ENCODE measurements at regions not wholly inside any gene's neighbourhood (a gene's known extent, or its start where the extent isn't known, plus 50 kb on each side); places are given as distances from the start of the nearest gene placed in this dataset.

DNA sequence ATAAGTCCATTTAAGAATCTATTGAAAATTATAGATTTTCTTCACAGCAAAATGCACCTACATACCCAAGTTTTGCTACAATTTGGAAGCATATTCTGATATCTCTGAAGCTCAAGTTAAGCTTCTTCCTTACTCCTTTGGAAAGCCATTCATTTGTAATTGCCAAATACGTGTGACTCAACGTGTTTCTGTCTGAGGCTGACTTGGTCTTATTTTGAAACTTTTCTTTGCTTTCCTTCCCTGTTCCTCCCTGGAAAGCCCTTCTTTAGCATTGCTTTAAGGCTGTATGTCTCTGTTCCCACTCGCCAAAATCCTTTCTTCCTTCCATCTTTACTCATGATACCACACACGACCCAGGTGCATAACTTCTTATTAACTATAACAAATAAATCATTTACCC, 232.0 kb downstream of the ZBBX start:
- H3K27ac ChIP-seq (ENCODE audit: low read length) = no peak overlapping the region
- H3K36me3 ChIP-seq (ENCODE audit: control insufficient read depth, insufficient read depth, low read length) = no peaks in the 10 kb centered on the region
- no peaks in the 10 kb centered on the region for H3K27me3 ChIP-seq (ENCODE audit: control insufficient read depth, insufficient read depth, low read length)
- H3K9me3 ChIP-seq (ENCODE audit: control insufficient read depth, insufficient read depth, low read length) = no peaks in the 10 kb centered on the region
- no peaks in the 10 kb centered on the region for H3K4me1 ChIP-seq (ENCODE audit: control insufficient read depth, insufficient read depth, low read length)
- DNase-seq (ENCODE audit: low read depth, low spot score) = no peak
- no peak overlapping the region for H3K4me3 ChIP-seq (ENCODE audit: low read length)
- WGBS (ENCODE audit: insufficient coverage, insufficient read length) = 100% methylated on average over 1 of the region's 4 CpGs

DNA sequence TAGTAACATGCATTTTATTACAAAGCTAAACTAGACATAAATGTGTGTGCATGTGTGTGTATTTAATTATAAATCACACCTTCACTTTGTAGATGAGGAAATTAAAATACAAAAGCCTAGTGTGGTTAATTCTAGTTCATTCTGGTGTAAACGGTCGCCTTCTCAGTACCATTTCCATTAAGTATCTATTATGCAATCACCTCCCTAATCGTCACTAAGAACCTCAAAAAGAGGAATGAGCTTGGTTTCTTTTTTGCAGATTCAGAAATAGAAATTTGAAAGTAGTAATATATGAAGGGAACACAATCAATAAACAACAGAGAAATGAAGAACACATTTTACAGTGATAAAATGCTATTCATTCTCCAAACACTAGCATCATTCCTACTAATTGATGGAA, 233.2 kb downstream of the ZBBX start:
- WGBS (ENCODE audit: insufficient coverage, insufficient read length) = no CpG with 5 or more reads among the region's 3 CpGs
- Histone ChIP-seq H3K9me3 (ENCODE audit: control insufficient read depth, insufficient read depth, low read length) (no peaks in the 10 kb centered on the region), H3K36me3 (ENCODE audit: control insufficient read depth, insufficient read depth, low read length) (no peaks in the 10 kb centered on the region), H3K27me3 (ENCODE audit: control insufficient read depth, insufficient read depth, low read length) (no peaks in the 10 kb centered on the region), H3K4me3 (ENCODE audit: low read length) (no peak overlapping the region), H3K4me1 (ENCODE audit: control insufficient read depth, insufficient read depth, low read length) (no peaks in the 10 kb centered on the region), H3K27ac (ENCODE audit: low read length) (no peak overlapping the region)
- DNase-seq (ENCODE audit: low read depth, low spot score) = no peak

DNA sequence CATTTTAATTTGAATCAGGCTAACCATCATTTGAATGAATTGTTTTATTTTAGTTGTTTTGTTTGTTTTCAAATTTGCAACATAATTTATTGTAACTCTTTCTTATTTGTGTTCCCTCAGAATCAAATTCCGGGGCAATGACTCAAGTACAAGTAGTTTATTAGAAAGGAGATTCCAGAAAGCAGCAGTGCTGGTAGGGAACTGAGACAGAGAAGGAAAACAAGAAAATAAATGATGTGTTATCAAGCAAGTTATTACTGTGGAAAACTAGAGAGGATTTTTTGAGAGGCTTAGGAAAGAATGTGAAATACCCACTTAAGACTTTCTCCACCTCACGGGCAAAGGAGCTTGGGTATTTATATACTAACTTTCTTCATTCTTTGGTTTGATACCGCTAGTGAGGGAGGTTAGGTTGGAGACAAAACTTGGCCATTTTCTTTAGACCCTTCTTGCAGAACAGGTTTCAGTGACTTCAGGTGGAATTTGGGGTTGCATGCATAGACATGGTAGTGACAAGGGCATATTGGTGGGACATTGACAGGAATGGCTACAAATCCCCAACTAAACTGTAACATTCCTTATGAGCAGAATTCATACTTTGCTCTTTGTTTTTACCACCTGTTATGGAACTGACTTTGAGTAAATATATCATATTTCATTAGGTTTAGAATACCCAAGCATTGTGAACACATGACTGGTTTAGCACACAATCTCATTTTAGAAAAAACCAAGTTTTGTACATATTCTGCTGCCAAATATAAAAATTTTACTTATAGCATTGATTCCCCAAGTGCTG, 254.3 kb downstream of the ZBBX start:
- DNase-seq (ENCODE audit: low read depth, low spot score) = no peak
- no CpG with 5 or more reads among the region's 3 CpGs for WGBS (ENCODE audit: insufficient coverage, insufficient read length)
- no peaks in the 10 kb centered on the region for H3K36me3 ChIP-seq (ENCODE audit: control insufficient read depth, insufficient read depth, low read length)
- H3K27ac ChIP-seq (ENCODE audit: low read length) = no peak overlapping the region
- H3K9me3 ChIP-seq (ENCODE audit: control insufficient read depth, insufficient read depth, low read length) = no peaks in the 10 kb centered on the region
- no peaks in the 10 kb centered on the region for H3K27me3 ChIP-seq (ENCODE audit: control insufficient read depth, insufficient read depth, low read length)
- H3K4me3 ChIP-seq (ENCODE audit: low read length) = no peak overlapping the region
- H3K4me1 ChIP-seq (ENCODE audit: control insufficient read depth, insufficient read depth, low read length) = no peaks in the 10 kb centered on the region

DNA sequence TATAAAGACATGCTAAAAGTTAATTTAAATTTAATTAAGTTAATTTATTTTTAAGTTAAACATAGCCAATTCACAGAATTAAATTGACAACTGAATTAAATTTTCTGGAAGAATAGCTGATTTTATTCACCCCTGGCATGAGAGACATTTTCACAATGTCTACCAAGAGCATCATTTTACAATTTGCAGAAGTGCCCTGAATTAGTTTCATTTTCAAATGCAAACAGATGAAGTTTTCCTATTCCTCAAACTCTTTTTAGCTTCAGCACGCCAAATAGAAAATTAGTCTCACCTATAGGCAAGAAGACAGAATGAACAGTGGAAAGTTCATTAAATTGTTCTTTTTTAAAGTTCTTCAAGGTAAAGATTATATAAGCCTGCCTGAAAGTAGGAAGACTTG, 259.3 kb downstream of the ZBBX start:
- Histone ChIP-seq H3K27me3 (ENCODE audit: control insufficient read depth, insufficient read depth, low read length) (no peaks in the 10 kb centered on the region), H3K4me3 (ENCODE audit: low read length) (no peak overlapping the region), H3K36me3 (ENCODE audit: control insufficient read depth, insufficient read depth, low read length) (no peaks in the 10 kb centered on the region), H3K4me1 (ENCODE audit: control insufficient read depth, insufficient read depth, low read length) (no peaks in the 10 kb centered on the region), H3K9me3 (ENCODE audit: control insufficient read depth, insufficient read depth, low read length) (no peaks in the 10 kb centered on the region), H3K27ac (ENCODE audit: low read length) (no peak overlapping the region)
- no CpG with 5 or more reads among the region's 1 CpG for WGBS (ENCODE audit: insufficient coverage, insufficient read length)
- DNase-seq (ENCODE audit: low read depth, low spot score) = no peak

DNA sequence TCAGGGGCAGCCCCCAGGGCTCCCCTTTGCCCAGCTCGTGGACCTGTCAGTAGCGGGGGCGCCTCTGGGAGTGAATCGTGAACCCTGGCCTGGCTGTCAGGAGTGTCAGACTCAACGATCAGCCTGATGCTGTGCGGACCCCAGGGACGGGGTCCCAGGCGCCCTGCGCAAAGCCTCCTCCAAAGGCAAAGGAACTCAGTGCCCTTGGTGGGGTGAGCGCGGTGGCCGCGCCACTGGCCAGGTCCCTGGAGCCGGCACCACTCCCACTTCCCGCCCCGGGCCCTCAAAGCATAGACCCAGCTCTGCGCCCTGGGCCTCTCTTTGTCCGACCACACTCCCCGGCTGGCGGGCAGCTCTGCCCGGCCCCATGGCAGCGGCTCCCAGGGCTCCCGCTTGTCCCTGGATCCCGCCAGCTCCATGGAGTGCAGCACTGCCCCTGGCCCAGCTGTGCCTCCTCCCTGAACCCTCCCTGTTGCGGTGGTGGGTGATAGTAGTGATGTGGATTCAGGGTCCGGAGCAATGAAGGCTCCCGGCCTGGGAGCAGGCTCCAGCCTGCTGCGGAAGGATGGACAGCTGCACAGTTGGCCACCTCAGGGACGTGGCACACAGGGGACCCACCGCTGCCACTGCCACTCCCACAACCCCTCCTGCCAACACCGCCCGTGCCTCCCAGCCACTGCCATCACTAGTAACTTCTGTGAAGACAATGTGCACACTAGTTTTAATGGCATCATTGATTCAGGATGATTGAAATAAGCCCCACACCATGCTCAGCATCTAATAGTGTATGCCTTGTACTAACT, 263.8 kb downstream of the ZBBX start:
- Histone ChIP-seq H3K36me3 (ENCODE audit: control insufficient read depth, insufficient read depth, low read length) (no peaks in the 10 kb centered on the region), H3K9me3 (ENCODE audit: control insufficient read depth, insufficient read depth, low read length) (no peaks in the 10 kb centered on the region), H3K27ac (ENCODE audit: low read length) (no peak overlapping the region), H3K4me3 (ENCODE audit: low read length) (no peak overlapping the region), H3K27me3 (ENCODE audit: control insufficient read depth, insufficient read depth, low read length) (no peaks in the 10 kb centered on the region), H3K4me1 (ENCODE audit: control insufficient read depth, insufficient read depth, low read length) (no peaks in the 10 kb centered on the region)
- WGBS (ENCODE audit: insufficient coverage, insufficient read length) = no CpG with 5 or more reads among the region's 32 CpGs
- no peak for DNase-seq (ENCODE audit: low read depth, low spot score)

DNA sequence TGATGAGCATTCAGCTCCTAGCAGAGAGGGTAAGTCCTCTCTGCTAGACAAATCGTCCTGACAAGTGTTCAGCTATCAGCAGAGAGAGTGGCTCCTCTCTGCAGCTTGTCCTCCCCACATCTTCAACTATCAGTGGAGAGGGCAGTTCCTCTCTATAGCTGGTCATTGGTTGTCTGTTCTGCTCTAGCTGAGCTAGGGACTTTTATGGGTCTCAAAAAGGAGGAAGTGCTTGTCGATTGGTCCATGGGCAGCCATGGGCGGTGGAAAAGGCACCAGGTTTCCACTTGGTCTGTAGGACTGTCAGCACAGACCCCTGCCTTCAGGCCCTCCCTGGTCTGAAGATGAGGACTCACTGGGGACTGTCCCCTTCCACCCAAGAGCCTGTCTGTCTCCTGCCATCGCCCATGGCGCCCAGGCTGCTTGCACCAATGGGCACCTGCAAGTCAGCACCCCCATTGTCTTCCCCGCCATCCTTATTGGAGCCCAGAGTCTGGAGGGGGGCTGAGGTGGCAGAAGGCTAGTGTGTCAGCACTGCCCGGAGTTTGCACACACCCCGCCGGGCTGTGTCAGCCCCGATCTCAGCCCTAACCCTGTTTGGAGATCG, 264.7 kb downstream of the ZBBX start:
- WGBS (ENCODE audit: insufficient coverage, insufficient read length) = no CpG with 5 or more reads among the region's 11 CpGs
- no peaks in the 10 kb centered on the region for H3K4me1 ChIP-seq (ENCODE audit: control insufficient read depth, insufficient read depth, low read length)

DNA sequence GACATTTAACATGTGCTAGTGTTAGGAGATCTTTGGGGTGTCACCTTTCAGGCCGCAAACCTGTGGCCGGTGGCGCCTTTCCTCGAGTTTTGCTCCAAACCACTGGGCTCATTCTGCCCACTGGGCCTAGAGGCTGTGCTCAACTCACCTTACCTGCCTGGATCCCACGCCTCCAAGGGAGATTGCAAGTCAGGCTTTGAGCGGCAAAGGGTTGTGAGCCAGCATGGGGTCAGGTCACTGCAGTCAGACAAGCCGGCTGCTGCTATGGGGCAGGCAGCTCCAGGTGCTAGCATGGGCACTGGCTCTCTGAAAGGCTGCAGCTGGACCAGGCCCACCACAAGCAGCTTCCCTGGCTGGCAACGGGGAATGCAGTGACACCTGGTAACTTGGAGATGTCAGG, 265.5 kb downstream of the ZBBX start:
- Histone ChIP-seq H3K27ac (ENCODE audit: low read length) (no peak overlapping the region), H3K4me3 (ENCODE audit: low read length) (no peak overlapping the region), H3K4me1 (ENCODE audit: control insufficient read depth, insufficient read depth, low read length) (no peaks in the 10 kb centered on the region), H3K9me3 (ENCODE audit: control insufficient read depth, insufficient read depth, low read length) (no peaks in the 10 kb centered on the region), H3K36me3 (ENCODE audit: control insufficient read depth, insufficient read depth, low read length) (no peaks in the 10 kb centered on the region), H3K27me3 (ENCODE audit: control insufficient read depth, insufficient read depth, low read length) (no peaks in the 10 kb centered on the region)
- WGBS (ENCODE audit: insufficient coverage, insufficient read length) = no CpG with 5 or more reads among the region's 8 CpGs
- DNase-seq (ENCODE audit: low read depth, low spot score) = no peak

More for the DNA sequence above, 264.7 kb downstream of the ZBBX start:
- Histone ChIP-seq H3K36me3 (ENCODE audit: control insufficient read depth, insufficient read depth, low read length) (no peaks in the 10 kb centered on the region), H3K9me3 (ENCODE audit: control insufficient read depth, insufficient read depth, low read length) (no peaks in the 10 kb centered on the region), H3K4me3 (ENCODE audit: low read length) (no peak overlapping the region), H3K27ac (ENCODE audit: low read length) (no peak overlapping the region), H3K27me3 (ENCODE audit: control insufficient read depth, insufficient read depth, low read length) (no peaks in the 10 kb centered on the region)
- DNase-seq (ENCODE audit: low read depth, low spot score) = no peak

DNA sequence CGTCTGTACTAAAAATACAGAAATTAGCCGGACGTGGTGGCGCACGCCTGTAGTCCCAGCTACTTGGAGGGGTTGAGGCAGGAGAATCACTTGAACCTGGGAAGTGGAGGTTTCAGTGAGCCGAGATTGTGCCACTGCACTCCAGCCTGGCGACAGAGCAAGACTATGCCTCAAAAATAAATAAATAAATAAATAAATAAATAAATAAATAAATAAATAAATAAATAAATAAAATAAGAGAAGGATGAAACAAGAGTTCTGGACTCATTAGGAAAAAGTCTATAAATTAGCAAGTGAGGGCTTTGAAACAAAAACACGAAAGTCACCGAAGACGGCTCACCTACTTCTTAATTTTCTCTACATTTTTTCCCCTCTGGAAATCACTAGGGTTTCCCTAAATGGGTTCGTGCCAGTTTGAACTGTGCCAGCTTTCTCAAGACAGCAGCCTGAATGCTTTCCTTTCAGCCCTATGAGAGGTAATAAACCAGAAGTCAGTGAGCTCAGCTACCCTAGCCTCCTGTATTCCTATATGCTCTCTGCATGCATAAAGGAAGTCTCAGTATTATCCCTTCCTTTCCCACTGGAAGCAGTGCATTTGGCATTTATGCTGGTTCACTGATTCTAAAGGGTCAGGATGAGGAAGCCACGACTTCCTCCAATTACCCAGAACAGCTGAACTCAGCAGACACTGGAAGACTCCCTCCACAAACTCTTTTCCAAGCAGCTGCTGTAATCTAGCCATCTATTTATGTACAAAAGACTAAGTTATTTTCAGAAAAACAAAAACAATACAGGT, 266.9 kb downstream of the ZBBX start:
- no CpG with 5 or more reads among the region's 12 CpGs for WGBS (ENCODE audit: insufficient coverage, insufficient read length)
- H3K27ac ChIP-seq (ENCODE audit: low read length) = no peak overlapping the region
- DNase-seq (ENCODE audit: low read depth, low spot score) = no peak
- no peaks in the 10 kb centered on the region for H3K4me1 ChIP-seq (ENCODE audit: control insufficient read depth, insufficient read depth, low read length)
- H3K27me3 ChIP-seq (ENCODE audit: control insufficient read depth, insufficient read depth, low read length) = no peaks in the 10 kb centered on the region
- no peaks in the 10 kb centered on the region for H3K9me3 ChIP-seq (ENCODE audit: control insufficient read depth, insufficient read depth, low read length)
- H3K4me3 ChIP-seq (ENCODE audit: low read length) = no peak overlapping the region
- no peaks in the 10 kb centered on the region for H3K36me3 ChIP-seq (ENCODE audit: control insufficient read depth, insufficient read depth, low read length)

DNA sequence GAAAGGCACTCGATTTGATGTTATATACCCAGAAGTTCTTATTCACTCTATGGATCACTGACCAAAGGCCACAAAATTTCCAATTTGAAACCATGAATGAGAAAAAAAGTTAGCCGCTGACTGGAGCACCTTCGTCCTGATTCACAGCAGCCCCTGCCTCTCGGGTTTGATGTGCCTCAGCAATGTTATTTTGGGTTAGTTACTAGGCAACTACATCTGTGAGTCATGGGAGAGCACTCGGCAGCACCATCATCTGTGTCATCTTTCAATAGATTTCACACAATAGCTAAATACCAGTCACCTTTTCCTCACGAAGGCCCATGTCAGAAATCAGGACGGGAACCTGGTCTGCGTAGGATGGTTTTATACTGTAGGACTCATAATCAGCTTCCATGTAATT, 269.2 kb downstream of the ZBBX start:
- no peak overlapping the region for H3K4me3 ChIP-seq (ENCODE audit: low read length)
- H3K36me3 ChIP-seq (ENCODE audit: control insufficient read depth, insufficient read depth, low read length) = no peaks in the 10 kb centered on the region
- H3K4me1 ChIP-seq (ENCODE audit: control insufficient read depth, insufficient read depth, low read length) = no peaks in the 10 kb centered on the region
- no peaks in the 10 kb centered on the region for H3K9me3 ChIP-seq (ENCODE audit: control insufficient read depth, insufficient read depth, low read length)
- H3K27me3 ChIP-seq (ENCODE audit: control insufficient read depth, insufficient read depth, low read length) = no peaks in the 10 kb centered on the region
- WGBS (ENCODE audit: insufficient coverage, insufficient read length) = no CpG with 5 or more reads among the region's 8 CpGs
- no peak overlapping the region for H3K27ac ChIP-seq (ENCODE audit: low read length)
- no peak for DNase-seq (ENCODE audit: low read depth, low spot score)

DNA sequence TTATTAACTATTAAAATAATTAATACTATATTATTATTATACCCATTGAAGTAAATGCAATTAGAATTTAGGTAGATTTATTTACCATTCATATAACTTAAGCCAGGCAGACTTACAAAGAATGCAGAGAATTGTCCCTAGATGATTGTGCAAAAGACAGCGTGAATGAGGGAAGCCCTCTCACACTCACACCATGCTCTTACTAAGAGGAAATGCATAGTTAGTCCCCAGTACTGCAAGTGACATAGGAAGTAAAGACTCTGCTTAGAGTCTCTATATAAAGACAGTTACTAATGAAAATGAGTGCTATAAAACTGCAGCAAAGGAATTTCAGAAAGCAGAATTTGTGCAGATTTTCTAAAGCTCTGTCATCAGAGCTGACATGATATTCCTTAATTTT, 270.4 kb downstream of the ZBBX start:
- H3K9me3 ChIP-seq (ENCODE audit: control insufficient read depth, insufficient read depth, low read length) = no peaks in the 10 kb centered on the region
- WGBS (ENCODE audit: insufficient coverage, insufficient read length) = no CpG with 5 or more reads among the region's 1 CpG

More for the DNA sequence above, 270.4 kb downstream of the ZBBX start:
- Histone ChIP-seq H3K4me1 (ENCODE audit: control insufficient read depth, insufficient read depth, low read length) (no peaks in the 10 kb centered on the region), H3K4me3 (ENCODE audit: low read length) (no peak overlapping the region), H3K27me3 (ENCODE audit: control insufficient read depth, insufficient read depth, low read length) (no peaks in the 10 kb centered on the region), H3K36me3 (ENCODE audit: control insufficient read depth, insufficient read depth, low read length) (no peaks in the 10 kb centered on the region), H3K27ac (ENCODE audit: low read length) (no peak overlapping the region)
- DNase-seq (ENCODE audit: low read depth, low spot score) = no peak

Data from iPS DF 6.9 (cell line).